Osteoblast (primary cell): ENCODE measurements at regions not wholly inside any gene's neighbourhood (a gene's known extent, or its start where the extent isn't known, plus 50 kb on each side); places are given as distances from the start of the nearest gene placed in this dataset.
"Not testable (repeated sequence)": the region's sequence is repeated elsewhere in the genome, so short reads cannot be mapped to it uniquely, and the experiment has no call there.

Experiments
- DNase-seq: peaks from one replicate; pipeline ENCODE4 v3.0.0; 2011; ENCODE audit warnings: low spot score, mixed read lengths; ENCODE audit not compliant: insufficient read length; ENCODE audit errors: missing footprints
- H2AFZ ChIP-seq: 2 replicates; pipeline ENCODE4 v1.6.0; 2011; ENCODE audit warnings: mild to moderate bottlenecking, low read length
- H3K27ac ChIP-seq: 2 replicates; pipeline ENCODE4 v1.5.1; 2011; ENCODE audit warnings: mild to moderate bottlenecking, low read depth, low read length, moderate library complexity
- H3K27me3 ChIP-seq: 2 replicates; pipeline ENCODE4 v1.6.0; 2012; ENCODE audit warnings: mild to moderate bottlenecking, control low read depth, inconsistent platforms, low read length, moderate library complexity; ENCODE audit not compliant: insufficient read depth
- H3K36me3 ChIP-seq: 2 replicates; pipeline ENCODE4 v1.5.1; 2011; ENCODE audit warnings: mild to moderate bottlenecking, low read length, control low read depth, moderate library complexity; ENCODE audit not compliant: insufficient read depth
- H3K4me1 ChIP-seq: 2 replicates; pipeline ENCODE4 v1.5.1; 2011; ENCODE audit warnings: mild to moderate bottlenecking, low read length, control low read depth, moderate library complexity; ENCODE audit not compliant: insufficient read depth
- H3K4me2 ChIP-seq: 2 replicates; pipeline ENCODE4 v1.6.0; 2011; ENCODE audit warnings: mild to moderate bottlenecking, low read length; ENCODE audit not compliant: insufficient read depth
- H3K4me3 ChIP-seq: fragments of 200-600 bp; sonication (generic); 3 replicates; pipeline ENCODE4 v1.5.1; 2012; ENCODE audit warnings: mild to moderate bottlenecking, low read length, inconsistent platforms; ENCODE audit not compliant: insufficient read depth
- H3K79me2 ChIP-seq: 2 replicates; pipeline ENCODE4 v1.6.0; 2012; ENCODE audit warnings: mild to moderate bottlenecking, low read length, control low read depth, inconsistent platforms; ENCODE audit not compliant: insufficient read depth
- H3K9me3 ChIP-seq: 2 replicates; pipeline ENCODE4 v1.5.1; 2011; ENCODE audit warnings: low read depth, low read length, control low read depth
- H4K20me1 ChIP-seq: 2 replicates; pipeline ENCODE4 v1.6.0; 2012; ENCODE audit warnings: mild to moderate bottlenecking, low read length, control low read depth; ENCODE audit not compliant: insufficient read depth
- TF ChIP-seq, protein P1 (sequence below): IDR thresholded peaks from 2 replicates; pipeline ENCODE4 v1.5.1; 2011; ENCODE audit warnings: mild to moderate bottlenecking, low read depth, low read length, moderate library complexity; ENCODE audit errors: extremely low read depth

DNA sequence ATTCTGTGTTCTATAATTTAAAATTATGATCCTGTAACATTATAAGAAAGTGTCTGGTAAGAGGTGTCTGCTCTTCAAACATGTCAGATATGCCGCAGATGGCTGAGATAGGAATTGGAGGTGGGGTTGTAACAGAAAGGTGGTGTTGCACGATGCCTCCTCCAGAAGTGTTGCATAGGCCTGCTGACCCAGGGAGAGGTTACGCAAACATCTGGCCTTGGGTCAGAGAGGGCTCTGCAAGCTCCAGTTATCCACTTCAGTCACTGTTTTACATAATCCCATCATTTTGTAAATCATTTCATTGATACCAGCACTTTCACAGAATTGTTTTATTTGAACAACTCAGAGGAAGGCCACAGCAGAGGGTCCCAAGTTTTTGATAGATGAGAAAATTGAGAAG lies 256.5 kb downstream of the OSR1 start:
- Histone ChIP-seq H3K4me3 (no peak overlapping the region), H3K9me3 (no peaks in the 10 kb centered on the region), H3K27ac (no peak overlapping the region), H2AFZ (no peak overlapping the region), H3K79me2 (no peaks in the 10 kb centered on the region), H3K4me2 (no peak overlapping the region), H4K20me1 (no peaks in the 10 kb centered on the region), H3K27me3 (no peaks in the 10 kb centered on the region), H3K36me3 (no peaks in the 10 kb centered on the region), H3K4me1 (peaks cover 7% of the 10 kb centered on the region)
- TF ChIP-seq, protein P1, sequence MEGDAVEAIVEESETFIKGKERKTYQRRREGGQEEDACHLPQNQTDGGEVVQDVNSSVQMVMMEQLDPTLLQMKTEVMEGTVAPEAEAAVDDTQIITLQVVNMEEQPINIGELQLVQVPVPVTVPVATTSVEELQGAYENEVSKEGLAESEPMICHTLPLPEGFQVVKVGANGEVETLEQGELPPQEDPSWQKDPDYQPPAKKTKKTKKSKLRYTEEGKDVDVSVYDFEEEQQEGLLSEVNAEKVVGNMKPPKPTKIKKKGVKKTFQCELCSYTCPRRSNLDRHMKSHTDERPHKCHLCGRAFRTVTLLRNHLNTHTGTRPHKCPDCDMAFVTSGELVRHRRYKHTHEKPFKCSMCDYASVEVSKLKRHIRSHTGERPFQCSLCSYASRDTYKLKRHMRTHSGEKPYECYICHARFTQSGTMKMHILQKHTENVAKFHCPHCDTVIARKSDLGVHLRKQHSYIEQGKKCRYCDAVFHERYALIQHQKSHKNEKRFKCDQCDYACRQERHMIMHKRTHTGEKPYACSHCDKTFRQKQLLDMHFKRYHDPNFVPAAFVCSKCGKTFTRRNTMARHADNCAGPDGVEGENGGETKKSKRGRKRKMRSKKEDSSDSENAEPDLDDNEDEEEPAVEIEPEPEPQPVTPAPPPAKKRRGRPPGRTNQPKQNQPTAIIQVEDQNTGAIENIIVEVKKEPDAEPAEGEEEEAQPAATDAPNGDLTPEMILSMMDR: no peak
- no peak for DNase-seq

DNA sequence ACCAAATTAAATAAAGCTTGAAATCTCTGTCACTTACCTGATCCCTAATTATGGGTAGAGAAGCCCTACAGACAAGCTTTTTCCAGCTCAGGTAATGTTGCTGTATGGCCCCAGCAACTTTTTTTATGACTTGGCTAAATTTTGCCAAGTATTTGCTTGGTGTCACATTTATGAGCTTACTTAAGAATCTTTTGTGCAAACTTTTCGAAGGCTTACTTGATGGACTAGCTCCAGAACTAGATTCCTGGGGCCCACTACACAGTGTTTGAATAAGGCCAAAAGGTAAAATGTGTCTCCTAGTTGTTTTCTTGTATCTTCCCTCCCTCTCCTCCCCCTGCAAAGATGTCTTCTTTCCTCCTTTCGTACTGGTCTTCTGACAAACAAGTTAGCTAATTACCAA lies 257.9 kb downstream of the OSR1 start:
- H3K27ac ChIP-seq: no peak overlapping the region
- no peak overlapping the region for H2AFZ ChIP-seq
- no peaks in the 10 kb centered on the region for H3K36me3 ChIP-seq
- no peaks in the 10 kb centered on the region for H4K20me1 ChIP-seq
- no peak overlapping the region for H3K4me2 ChIP-seq
- no peaks in the 10 kb centered on the region for H3K79me2 ChIP-seq
- H3K4me3 ChIP-seq: no peak overlapping the region
- TF ChIP-seq, protein P1: no peak
- no peaks in the 10 kb centered on the region for H3K27me3 ChIP-seq
- no peak for DNase-seq
- H3K4me1 ChIP-seq: peaks cover 7% of the 10 kb centered on the region
- no peaks in the 10 kb centered on the region for H3K9me3 ChIP-seq

DNA sequence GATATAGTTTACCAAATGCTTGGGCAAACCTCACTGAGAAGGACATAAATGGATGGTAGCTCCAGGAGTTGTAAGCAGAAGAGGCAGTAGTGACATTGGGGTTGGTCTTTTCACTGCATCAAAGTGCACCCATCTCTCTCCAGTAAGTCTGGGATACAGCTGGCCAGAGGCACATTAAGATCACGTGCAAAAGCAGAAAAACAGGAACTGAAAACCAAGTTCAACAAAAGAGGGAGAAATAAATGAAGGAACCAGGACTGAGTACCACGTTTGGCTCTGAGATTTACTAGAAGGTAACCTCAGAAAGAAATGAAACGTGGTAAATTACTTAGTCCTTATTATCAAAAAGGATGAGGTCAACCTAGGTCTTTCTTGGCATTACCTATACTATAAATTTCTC lies 259.2 kb downstream of the OSR1 start:
- Histone ChIP-seq H3K79me2 (no peaks in the 10 kb centered on the region), H4K20me1 (no peaks in the 10 kb centered on the region), H3K9me3 (no peaks in the 10 kb centered on the region), H3K4me3 (no peak overlapping the region), H3K27me3 (no peaks in the 10 kb centered on the region), H2AFZ (no peak overlapping the region), H3K36me3 (no peaks in the 10 kb centered on the region), H3K4me2 (no peak overlapping the region), H3K27ac (no peak overlapping the region), H3K4me1 (peaks cover 7% of the 10 kb centered on the region)
- no peak for DNase-seq
- TF ChIP-seq, protein P1: no peak

DNA sequence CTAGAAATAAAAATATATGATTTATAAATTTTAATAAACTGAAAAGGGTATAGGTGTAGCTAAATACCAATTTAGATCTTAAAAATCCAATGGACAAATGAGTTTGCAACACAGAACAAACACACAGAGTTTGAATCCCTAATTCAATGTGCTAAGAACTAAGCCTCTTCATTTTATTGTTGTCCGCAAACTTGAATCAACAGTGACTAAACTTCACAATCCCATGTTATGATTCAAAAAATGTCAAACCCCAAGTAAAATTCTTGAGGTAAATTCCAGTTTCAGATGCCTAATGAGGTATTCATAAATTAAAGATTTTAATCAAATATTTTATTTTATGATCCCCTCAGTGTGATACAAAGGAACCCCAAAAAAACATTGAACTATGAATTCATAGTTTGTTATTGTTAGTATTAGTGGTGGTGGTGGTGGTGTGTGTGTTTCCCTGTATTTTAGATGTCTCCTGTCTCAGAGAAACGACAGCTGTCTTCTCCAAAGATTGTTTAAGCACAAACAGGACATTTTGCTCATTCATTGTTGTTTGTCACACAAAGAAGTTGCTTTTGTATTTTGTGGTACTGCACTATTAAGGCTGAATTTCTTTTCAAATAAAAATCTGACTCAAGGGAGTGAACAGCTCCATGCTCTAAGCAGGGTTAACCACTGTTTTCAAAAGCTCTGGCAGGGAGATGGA lies 259.8 kb downstream of the OSR1 start:
- Histone ChIP-seq H3K36me3 (no peaks in the 10 kb centered on the region), H3K27ac (no peak overlapping the region), H3K4me2 (no peak overlapping the region), H2AFZ (no peak overlapping the region), H4K20me1 (no peaks in the 10 kb centered on the region), H3K27me3 (no peaks in the 10 kb centered on the region), H3K4me3 (no peak overlapping the region), H3K79me2 (no peaks in the 10 kb centered on the region), H3K4me1 (peaks cover 7% of the 10 kb centered on the region), H3K9me3 (no peaks in the 10 kb centered on the region)
- TF ChIP-seq, protein P1: no peak
- DNase-seq: no peak

DNA sequence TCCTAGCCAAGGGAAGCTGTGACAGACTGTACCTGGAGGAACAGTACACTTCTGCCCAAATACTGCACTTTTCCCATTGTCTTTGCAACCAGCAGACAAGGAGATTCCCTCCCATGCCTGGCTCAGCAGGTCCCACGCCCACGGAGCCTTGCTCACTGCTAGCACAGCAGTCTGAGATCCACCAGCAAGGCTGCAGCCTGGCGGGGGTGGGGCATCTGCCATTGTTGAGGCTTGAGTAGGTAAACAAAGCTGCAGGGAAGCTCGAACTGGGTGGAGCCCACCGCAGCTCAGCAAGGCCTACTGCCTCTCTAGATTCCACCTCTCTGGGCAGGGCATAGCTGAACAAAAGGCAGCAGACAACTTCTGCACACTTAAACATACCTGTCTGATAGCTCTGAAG lies 268.9 kb downstream of the OSR1 start:
- not testable (repeated sequence) for H4K20me1 ChIP-seq, H3K4me2 ChIP-seq, H3K9me3 ChIP-seq, DNase-seq, H3K4me1 ChIP-seq, H2AFZ ChIP-seq, H3K27me3 ChIP-seq, H3K79me2 ChIP-seq, H3K4me3 ChIP-seq, H3K36me3 ChIP-seq, H3K27ac ChIP-seq
